ENCODE measurements at regions not wholly inside any gene's neighbourhood (a gene's known extent, or its start where the extent isn't known, plus 50 kb on each side); places are given as distances from the start of the nearest gene placed in this dataset.
"Not testable (repeated sequence)": the region's sequence is repeated elsewhere in the genome, so short reads cannot be mapped to it uniquely, and the experiment has no call there.

DNA sequence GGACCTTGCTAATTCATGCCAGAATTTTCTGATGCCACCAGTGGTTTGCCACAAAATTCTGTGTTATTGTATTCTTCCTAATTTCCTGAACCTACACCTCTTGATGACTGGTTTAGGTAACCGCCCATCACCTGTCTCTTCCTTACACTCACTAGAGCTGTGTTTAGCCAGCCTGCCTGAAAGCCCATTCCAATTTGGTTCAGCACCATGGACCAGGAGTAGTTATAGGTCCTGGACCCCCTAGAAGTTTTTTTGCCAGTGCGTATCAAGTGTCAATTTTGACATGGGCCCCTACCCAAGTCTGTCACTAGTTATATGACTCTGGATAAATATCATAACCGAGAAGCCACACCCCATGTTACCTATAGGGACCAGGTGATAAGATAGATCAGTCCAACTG lies 94.0 kb upstream of the NAP1L1 start:
- no peak overlapping the region for H3K4me3 ChIP-seq (ENCODE audit: low read length)
- no peak overlapping the region for H3K27ac Mint-ChIP-seq
- no peaks in the 10 kb centered on the region for H3K4me1 Mint-ChIP-seq
- DNase-seq (no peak), ATAC-seq (no peak)
- no peaks in the 10 kb centered on the region for H3K9me3 Mint-ChIP-seq
- 94% methylated on average over 3 of the region's 3 CpGs for WGBS (ENCODE audit: insufficient coverage)
- TF ChIP-seq, protein P1, sequence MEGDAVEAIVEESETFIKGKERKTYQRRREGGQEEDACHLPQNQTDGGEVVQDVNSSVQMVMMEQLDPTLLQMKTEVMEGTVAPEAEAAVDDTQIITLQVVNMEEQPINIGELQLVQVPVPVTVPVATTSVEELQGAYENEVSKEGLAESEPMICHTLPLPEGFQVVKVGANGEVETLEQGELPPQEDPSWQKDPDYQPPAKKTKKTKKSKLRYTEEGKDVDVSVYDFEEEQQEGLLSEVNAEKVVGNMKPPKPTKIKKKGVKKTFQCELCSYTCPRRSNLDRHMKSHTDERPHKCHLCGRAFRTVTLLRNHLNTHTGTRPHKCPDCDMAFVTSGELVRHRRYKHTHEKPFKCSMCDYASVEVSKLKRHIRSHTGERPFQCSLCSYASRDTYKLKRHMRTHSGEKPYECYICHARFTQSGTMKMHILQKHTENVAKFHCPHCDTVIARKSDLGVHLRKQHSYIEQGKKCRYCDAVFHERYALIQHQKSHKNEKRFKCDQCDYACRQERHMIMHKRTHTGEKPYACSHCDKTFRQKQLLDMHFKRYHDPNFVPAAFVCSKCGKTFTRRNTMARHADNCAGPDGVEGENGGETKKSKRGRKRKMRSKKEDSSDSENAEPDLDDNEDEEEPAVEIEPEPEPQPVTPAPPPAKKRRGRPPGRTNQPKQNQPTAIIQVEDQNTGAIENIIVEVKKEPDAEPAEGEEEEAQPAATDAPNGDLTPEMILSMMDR (IDR thresholded peaks at IDR 0.05) = no peak
- intact Hi-C loops (cut with micrococcal nuclease) = no loop called here
- no peaks in the 10 kb centered on the region for H3K36me3 Mint-ChIP-seq
- H3K27ac ChIP-seq (ENCODE audit: low read length) = no peak overlapping the region
- H3K9me3 ChIP-seq (ENCODE audit: control insufficient read depth, insufficient read depth, low read length) = no peaks in the 10 kb centered on the region
- H3K4me1 ChIP-seq (ENCODE audit: control insufficient read depth, insufficient read depth, low read length) = no peaks in the 10 kb centered on the region
- H3K27me3 Mint-ChIP-seq (ENCODE audit: low read depth in 2 of 2) = peaks cover 0 to 9% of the 10 kb centered on the region in 2 donors
- H3K36me3 ChIP-seq (ENCODE audit: control insufficient read depth, insufficient read depth, low read length) = no peaks in the 10 kb centered on the region
- no peaks in the 10 kb centered on the region for H3K27me3 ChIP-seq (ENCODE audit: control insufficient read depth, insufficient read depth, low read length)
- no peak overlapping the region for H3K4me3 Mint-ChIP-seq

GRCh38 chr12:76177821-76178220 lies 93.3 kb upstream of the NAP1L1 start:
- H3K9me3 ChIP-seq (ENCODE audit: control insufficient read depth, insufficient read depth, low read length) = no peaks in the 10 kb centered on the region
- 94% methylated on average over 4 of the region's 4 CpGs for WGBS (ENCODE audit: insufficient coverage)

DNA sequence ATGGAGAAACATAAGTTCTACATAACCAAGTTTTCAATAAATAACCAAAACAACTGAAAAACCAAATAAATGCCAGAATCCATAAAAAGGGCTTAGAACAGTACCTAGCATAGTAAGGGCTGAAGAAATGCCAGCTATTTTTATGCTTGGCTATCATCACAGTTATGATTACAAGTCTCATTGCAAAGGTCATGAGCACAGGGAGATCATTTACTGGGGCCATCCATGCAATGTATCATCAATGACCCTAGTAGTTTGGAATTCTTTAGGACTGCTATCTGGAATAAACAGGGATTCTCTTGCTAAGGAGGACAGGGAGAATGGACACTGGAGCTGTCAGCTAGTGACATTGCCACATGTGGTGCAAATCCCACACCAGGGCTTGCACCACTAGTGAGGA lies 92.5 kb upstream of the NAP1L1 start:
- ATAC-seq (no peak), DNase-seq (no peak)
- no peaks in the 10 kb centered on the region for H3K9me3 Mint-ChIP-seq
- no peak overlapping the region for H3K4me3 Mint-ChIP-seq
- no peak overlapping the region for H3K4me3 ChIP-seq (ENCODE audit: low read length)
- peaks cover 0 to 9% of the 10 kb centered on the region in 2 donors for H3K27me3 Mint-ChIP-seq (ENCODE audit: low read depth in 2 of 2)
- TF ChIP-seq, protein P1 (IDR thresholded peaks at IDR 0.05) = no peak
- H3K36me3 ChIP-seq (ENCODE audit: control insufficient read depth, insufficient read depth, low read length) = no peaks in the 10 kb centered on the region
- H3K4me1 Mint-ChIP-seq = no peaks in the 10 kb centered on the region
- H3K27ac ChIP-seq (ENCODE audit: low read length) = no peak overlapping the region
- H3K36me3 Mint-ChIP-seq = no peaks in the 10 kb centered on the region
- H3K9me3 ChIP-seq (ENCODE audit: control insufficient read depth, insufficient read depth, low read length) = no peaks in the 10 kb centered on the region
- H3K4me1 ChIP-seq (ENCODE audit: control insufficient read depth, insufficient read depth, low read length) = no peaks in the 10 kb centered on the region
- intact Hi-C loops (cut with micrococcal nuclease) = no loop called here
- no peak overlapping the region for H3K27ac Mint-ChIP-seq
- no peaks in the 10 kb centered on the region for H3K27me3 ChIP-seq (ENCODE audit: control insufficient read depth, insufficient read depth, low read length)

More at GRCh38 chr12:76177821-76178220, 93.3 kb upstream of the NAP1L1 start:
- Mint-ChIP-seq H3K4me1 (no peaks in the 10 kb centered on the region), H3K27me3 (ENCODE audit: low read depth in 2 of 2) (peaks cover 0 to 9% of the 10 kb centered on the region in 2 donors), H3K36me3 (no peaks in the 10 kb centered on the region), H3K27ac (no peak overlapping the region), H3K4me3 (no peak overlapping the region), H3K9me3 (no peaks in the 10 kb centered on the region)
- no peaks in the 10 kb centered on the region for H3K4me1 ChIP-seq (ENCODE audit: control insufficient read depth, insufficient read depth, low read length)
- H3K27ac ChIP-seq (ENCODE audit: low read length) = no peak overlapping the region
- DNase-seq = no peak
- no peaks in the 10 kb centered on the region for H3K36me3 ChIP-seq (ENCODE audit: control insufficient read depth, insufficient read depth, low read length)
- no peaks in the 10 kb centered on the region for H3K27me3 ChIP-seq (ENCODE audit: control insufficient read depth, insufficient read depth, low read length)
- ATAC-seq = no peak
- intact Hi-C loops (cut with micrococcal nuclease) = no loop called here
- TF ChIP-seq, protein P1 (IDR thresholded peaks at IDR 0.05) = no peak
- H3K4me3 ChIP-seq (ENCODE audit: low read length) = no peak overlapping the region

- WGBS (ENCODE audit: insufficient coverage) = 90% methylated on average over 5 of the region's 5 CpGs
- H3K27ac ChIP-seq (ENCODE audit: low read length); H3K36me3 ChIP-seq (ENCODE audit: control insufficient read depth, insufficient read depth, low read length); intact Hi-C loops (cut with micrococcal nuclease); H3K4me3 Mint-ChIP-seq; DNase-seq; H3K27ac Mint-ChIP-seq; ATAC-seq; H3K4me1 Mint-ChIP-seq; H3K27me3 Mint-ChIP-seq (ENCODE audit: low read depth in 2 of 2); H3K4me1 ChIP-seq (ENCODE audit: control insufficient read depth, insufficient read depth, low read length); H3K36me3 Mint-ChIP-seq; H3K4me3 ChIP-seq (ENCODE audit: low read length); H3K9me3 ChIP-seq (ENCODE audit: control insufficient read depth, insufficient read depth, low read length); H3K27me3 ChIP-seq (ENCODE audit: control insufficient read depth, insufficient read depth, low read length); H3K9me3 Mint-ChIP-seq: not testable (repeated sequence)
These were observed 91.5 kb upstream of the NAP1L1 start for GRCh38 chr12:76175946-76176345.

Measured in natural killer cell (primary cell).